SU-DHL-6 (cell line): ENCODE measurements at regions not wholly inside any gene's neighbourhood (a gene's known extent, or its start where the extent isn't known, plus 50 kb on each side); places are given as distances from the start of the nearest gene placed in this dataset.

Experiments
- H2AFZ ChIP-seq: fragments of 200-600 bp; sonication (generic); 2 replicates; pipeline ENCODE4 v1.6.1; 2014; ENCODE audit warnings: low read depth, mild to moderate bottlenecking, moderate library complexity, mixed read lengths, antibody characterized with exemption, low read length; ENCODE audit not compliant: severe bottlenecking
- H3F3A ChIP-seq: fragments of 200-600 bp; shearing (Covaris generic); 2 replicates; pipeline ENCODE4 v1.6.0; 2016; ENCODE audit warnings: antibody characterized with exemption, mild to moderate bottlenecking; ENCODE audit not compliant: insufficient read depth
- H3K27ac ChIP-seq: fragments of 200-600 bp; sonication (generic); 2 replicates; pipeline ENCODE4 v1.5.1; 2016; ENCODE audit warnings: low read depth, mild to moderate bottlenecking, low read length, moderate library complexity, mixed read lengths
- H3K27me3 ChIP-seq: fragments of 200-600 bp; sonication (generic), shearing (Covaris generic); 2 replicates; pipeline ENCODE4 v1.6.0; 2014; ENCODE audit warnings: mild to moderate bottlenecking, low read length
- H3K36me3 ChIP-seq: fragments of 200-600 bp; sonication (generic); 2 replicates; pipeline ENCODE4 v1.6.1; 2014; ENCODE audit warnings: mild to moderate bottlenecking, low read length, mixed read lengths
- H3K4me2 ChIP-seq: fragments of 300-600, 200-600 bp; shearing (Covaris generic), sonication (generic); 2 replicates; pipeline ENCODE4 v1.6.0; 2014; ENCODE audit warnings: low read length, low read depth, mild to moderate bottlenecking; ENCODE audit not compliant: poor library complexity, severe bottlenecking
- H3K4me3 ChIP-seq: fragments of 200-600 bp; sonication (generic); 2 replicates; pipeline ENCODE4 v1.5.1; 2014; ENCODE audit warnings: antibody characterized with exemption, low read length, mild to moderate bottlenecking, mixed read lengths; ENCODE audit not compliant: insufficient read depth, poor library complexity, severe bottlenecking
- H3K79me2 ChIP-seq: fragments of 200-600 bp; sonication (generic); 2 replicates; pipeline ENCODE4 v1.6.1; 2014; ENCODE audit warnings: mild to moderate bottlenecking, low read length, moderate library complexity; ENCODE audit not compliant: insufficient read depth
- H3K9ac ChIP-seq: fragments of 200-600 bp; sonication (generic); 2 replicates; pipeline ENCODE4 v1.7.0; 2014; ENCODE audit warnings: mild to moderate bottlenecking, low read length
- H3K9me2 ChIP-seq: fragments of 200-600 bp; sonication (generic); replicated peaks from 2 replicates; pipeline ENCODE4 v1.6.1; 2014; ENCODE audit warnings: low read length; ENCODE audit not compliant: insufficient read depth
- H3K9me3 ChIP-seq: fragments of 200-600 bp; sonication (generic); 2 replicates; pipeline ENCODE4 v1.6.1; 2014; ENCODE audit warnings: low read length, mixed read lengths; ENCODE audit not compliant: insufficient read depth
- H4K20me1 ChIP-seq: fragments of 200-600 bp; sonication (generic); 2 replicates; pipeline ENCODE4 v1.6.1; 2014; ENCODE audit warnings: low read depth, mild to moderate bottlenecking, antibody characterized with exemption, low read length, moderate library complexity, mixed read lengths
- CTCF ChIP-seq: fragments of 200-600 bp; sonication (generic); IDR thresholded peaks from one replicate; pipeline ENCODE4 v1.5.1; 2017; ENCODE audit warnings: antibody characterized with exemption, mild to moderate bottlenecking, low read length, moderate library complexity; ENCODE audit not compliant: insufficient read depth, poor library complexity, severe bottlenecking
- EZH2phosphoT487 ChIP-seq: fragments of 200-600 bp; sonication (generic), shearing (Covaris generic); conservative IDR thresholded peaks from 2 replicates; pipeline ENCODE4 v1.6.1; 2018; ENCODE audit warnings: mild to moderate bottlenecking, antibody characterized with exemption, low read length, moderate library complexity, mixed read lengths

- Histone ChIP-seq H2AFZ (no peak overlapping the region), H3K9ac (no peak overlapping the region), H3K4me3 (no peak overlapping the region), H3F3A (no peaks in the 10 kb centered on the region), H3K9me2 (no peaks in the 10 kb centered on the region), H4K20me1 (no peaks in the 10 kb centered on the region), H3K36me3 (no peaks in the 10 kb centered on the region), H3K9me3 (no peaks in the 10 kb centered on the region), H3K27ac (no peak overlapping the region), H3K27me3 (no peaks in the 10 kb centered on the region), H3K79me2 (no peaks in the 10 kb centered on the region), H3K4me2 (no peak overlapping the region)
- no peak for TF ChIP-seq CTCF
- no peak for TF ChIP-seq EZH2phosphoT487
Observed at GRCh38 chr21:17673261-17674020, 60.7 kb upstream of the BTG3 start.

GRCh38 chr21:17671733-17672132 is 59.0 kb upstream of the BTG3 start:
- Histone ChIP-seq H3K36me3 (no peaks in the 10 kb centered on the region), H3K9me2 (no peaks in the 10 kb centered on the region), H3K79me2 (no peaks in the 10 kb centered on the region), H3K4me2 (no peak overlapping the region), H4K20me1 (no peaks in the 10 kb centered on the region), H3K9ac (no peak overlapping the region), H3K4me3 (no peak overlapping the region), H3K9me3 (no peaks in the 10 kb centered on the region), H2AFZ (no peak overlapping the region), H3K27me3 (no peaks in the 10 kb centered on the region), H3F3A (no peaks in the 10 kb centered on the region), H3K27ac (no peak overlapping the region)
- no peak for TF ChIP-seq EZH2phosphoT487
- no peak for TF ChIP-seq CTCF

- Histone ChIP-seq H4K20me1 (no peaks in the 10 kb centered on the region), H3F3A (no peaks in the 10 kb centered on the region), H3K27ac (no peak overlapping the region), H3K79me2 (no peaks in the 10 kb centered on the region), H3K4me2 (no peak overlapping the region), H3K9ac (no peak overlapping the region), H3K36me3 (no peaks in the 10 kb centered on the region), H3K27me3 (no peaks in the 10 kb centered on the region), H3K9me2 (no peaks in the 10 kb centered on the region), H2AFZ (no peak overlapping the region), H3K9me3 (no peaks in the 10 kb centered on the region), H3K4me3 (no peak overlapping the region)
- TF ChIP-seq EZH2phosphoT487 (no peak), CTCF (no peak)
Observed at GRCh38 chr21:17668479-17669140, 55.9 kb upstream of the BTG3 start.
